ENCODE measurements at regions not wholly inside any gene's neighbourhood (a gene's known extent, or its start where the extent isn't known, plus 50 kb on each side); places are given as distances from the start of the nearest gene placed in this dataset.
"Not testable (repeated sequence)": the region's sequence is repeated elsewhere in the genome, so short reads cannot be mapped to it uniquely, and the experiment has no call there.

- no peaks in the 10 kb centered on the region for H3K27me3 ChIP-seq (ENCODE audit: control insufficient read depth, low read length)
- H3K4me1 ChIP-seq (ENCODE audit: control insufficient read depth, low read length), result no peaks in the 10 kb centered on the region
- no peak overlapping the region for H3K4me2 ChIP-seq (ENCODE audit: low read length)
- H3F3A ChIP-seq (ENCODE audit: control insufficient read depth, insufficient read depth), result no peaks in the 10 kb centered on the region
- H4K20me1 ChIP-seq (ENCODE audit: control insufficient read depth, insufficient read depth, low read depth, low read length), result no peaks in the 10 kb centered on the region
- H3K9me3 ChIP-seq (ENCODE audit: control insufficient read depth, insufficient read depth, low read length), result no peaks in the 10 kb centered on the region
- TF ChIP-seq CTCF (IDR thresholded peaks at IDR 0.05; ENCODE audit: low read depth, low read length, poor library complexity, severe bottlenecking) (no peak), EZH2phosphoT487 (IDR thresholded peaks at IDR 0.05; ENCODE audit: borderline replicate concordance, low read length) (no peak)
- no peaks in the 10 kb centered on the region for H3K36me3 ChIP-seq (ENCODE audit: control insufficient read depth, low read length)
- no peaks in the 10 kb centered on the region for H3K79me2 ChIP-seq (ENCODE audit: control insufficient read depth, low read length)
- no peaks in the 10 kb centered on the region for H3K9me2 ChIP-seq (replicated peaks; ENCODE audit: control insufficient read depth, low read length)
- H3K27ac ChIP-seq (ENCODE audit: low read depth, low read length), result no peak overlapping the region
- no peak overlapping the region for H3K4me3 ChIP-seq (ENCODE audit: low read length)
These were observed 342.8 kb downstream of the EIPR1 start for GRCh38 chr2:3034856-3035255.

GRCh38 chr2:3034396-3034795 is 343.2 kb downstream of the EIPR1 start:
- Histone ChIP-seq H3K27me3 (ENCODE audit: control insufficient read depth, low read length) (no peaks in the 10 kb centered on the region), H4K20me1 (ENCODE audit: control insufficient read depth, insufficient read depth, low read depth, low read length) (no peaks in the 10 kb centered on the region), H3K27ac (ENCODE audit: low read depth, low read length) (no peak overlapping the region), H3K4me2 (ENCODE audit: low read length) (no peak overlapping the region), H3K9me2 (replicated peaks; ENCODE audit: control insufficient read depth, low read length) (no peaks in the 10 kb centered on the region), H3K9me3 (ENCODE audit: control insufficient read depth, insufficient read depth, low read length) (no peaks in the 10 kb centered on the region), H3K79me2 (ENCODE audit: control insufficient read depth, low read length) (no peaks in the 10 kb centered on the region), H3K36me3 (ENCODE audit: control insufficient read depth, low read length) (no peaks in the 10 kb centered on the region), H3K4me3 (ENCODE audit: low read length) (no peak overlapping the region), H3K4me1 (ENCODE audit: control insufficient read depth, low read length) (no peaks in the 10 kb centered on the region), H3F3A (ENCODE audit: control insufficient read depth, insufficient read depth) (no peaks in the 10 kb centered on the region)
- TF ChIP-seq EZH2phosphoT487 (IDR thresholded peaks at IDR 0.05; ENCODE audit: borderline replicate concordance, low read length), result no peak
- no peak for TF ChIP-seq CTCF (IDR thresholded peaks at IDR 0.05; ENCODE audit: low read depth, low read length, poor library complexity, severe bottlenecking)

- no peaks in the 10 kb centered on the region for H3K36me3 ChIP-seq (ENCODE audit: control insufficient read depth, low read length)
- no peak overlapping the region for H3K27ac ChIP-seq (ENCODE audit: low read depth, low read length)
- H3K4me3 ChIP-seq (ENCODE audit: low read length), result no peak overlapping the region
- H3K4me1 ChIP-seq (ENCODE audit: control insufficient read depth, low read length), result no peaks in the 10 kb centered on the region
- no peak for TF ChIP-seq CTCF (IDR thresholded peaks at IDR 0.05; ENCODE audit: low read depth, low read length, poor library complexity, severe bottlenecking)
- H3K4me2 ChIP-seq (ENCODE audit: low read length), result no peak overlapping the region
- H3K9me2 ChIP-seq (replicated peaks; ENCODE audit: control insufficient read depth, low read length), result no peaks in the 10 kb centered on the region
- H4K20me1 ChIP-seq (ENCODE audit: control insufficient read depth, insufficient read depth, low read depth, low read length), result no peaks in the 10 kb centered on the region
- H3K9me3 ChIP-seq (ENCODE audit: control insufficient read depth, insufficient read depth, low read length), result no peaks in the 10 kb centered on the region
- no peaks in the 10 kb centered on the region for H3K27me3 ChIP-seq (ENCODE audit: control insufficient read depth, low read length)
- no peaks in the 10 kb centered on the region for H3F3A ChIP-seq (ENCODE audit: control insufficient read depth, insufficient read depth)
- H3K79me2 ChIP-seq (ENCODE audit: control insufficient read depth, low read length), result no peaks in the 10 kb centered on the region
These were observed 344.3 kb downstream of the EIPR1 start for GRCh38 chr2:3033315-3033714.

GRCh38 chr2:3030791-3031190 is 346.8 kb downstream of the EIPR1 start:
- not testable (repeated sequence) for H3K9me3 ChIP-seq (ENCODE audit: control insufficient read depth, insufficient read depth, low read length); H3K27ac ChIP-seq (ENCODE audit: low read depth, low read length); H3K79me2 ChIP-seq (ENCODE audit: control insufficient read depth, low read length); H3K27me3 ChIP-seq (ENCODE audit: control insufficient read depth, low read length); H3K4me2 ChIP-seq (ENCODE audit: low read length); H3K4me1 ChIP-seq (ENCODE audit: control insufficient read depth, low read length); H3F3A ChIP-seq (ENCODE audit: control insufficient read depth, insufficient read depth); H3K9me2 ChIP-seq (replicated peaks; ENCODE audit: control insufficient read depth, low read length); H4K20me1 ChIP-seq (ENCODE audit: control insufficient read depth, insufficient read depth, low read depth, low read length); H3K4me3 ChIP-seq (ENCODE audit: low read length); H3K36me3 ChIP-seq (ENCODE audit: control insufficient read depth, low read length)

Measured in DOHH2 (cell line).